HEK293 (cell line): ENCODE measurements at regions not wholly inside any gene's neighbourhood (a gene's known extent, or its start where the extent isn't known, plus 50 kb on each side); places are given as distances from the start of the nearest gene placed in this dataset.

Source experiments
- HOXC10 ChIP-seq: sonication (generic); formaldehyde crosslinking; IDR thresholded peaks from 2 replicates; pipeline ENCODE4 v1.8.1; 2023; ENCODE audit warnings: mild to moderate bottlenecking, missing genetic modification reagents
- SCRT2 ChIP-seq: fragments of 450-650 bp; formaldehyde crosslinking; IDR thresholded peaks from 2 replicates; pipeline ENCODE4 v1.5.1; 2016; ENCODE audit warnings: missing biosample characterization, missing genetic modification characterization
- SETDB1 ChIP-seq: IDR thresholded peaks from one replicate; pipeline ENCODE4 v1.6.1; 2017; ENCODE audit warnings: mild to moderate bottlenecking, low read length, moderate library complexity, mixed read lengths; ENCODE audit not compliant: insufficient read length
- ZNF248 ChIP-seq: fragments of 450-650 bp; formaldehyde crosslinking; IDR thresholded peaks from 2 replicates; pipeline ENCODE4 v1.5.1; 2017; ENCODE audit warnings: missing biosample characterization, missing genetic modification characterization
- ZNF433 ChIP-seq: fragments of 450-650 bp; formaldehyde crosslinking; IDR thresholded peaks from 2 replicates; pipeline ENCODE4 v1.5.1; 2016; ENCODE audit warnings: missing biosample characterization, missing genetic modification characterization, low read depth
- ZNF521 ChIP-seq: fragments of 450-650 bp; formaldehyde crosslinking; IDR thresholded peaks from 2 replicates; pipeline ENCODE4 v1.5.1; 2017; ENCODE audit warnings: missing biosample characterization, mild to moderate bottlenecking, missing genetic modification characterization
- ZNF549 ChIP-seq: fragments of 450-650 bp; IDR thresholded peaks from 2 replicates; pipeline ENCODE4 v1.5.1; 2018; ENCODE audit warnings: missing biosample characterization, missing genetic modification characterization, mild to moderate bottlenecking, inconsistent platforms, moderate library complexity
- ZNF585B ChIP-seq: fragments of 450-650 bp; formaldehyde crosslinking; IDR thresholded peaks from 2 replicates; pipeline ENCODE4 v1.5.1; 2016; ENCODE audit warnings: missing biosample characterization, missing genetic modification characterization
- ZNF76 ChIP-seq: fragments of 450-650 bp; formaldehyde crosslinking; IDR thresholded peaks from 2 replicates; pipeline ENCODE4; 2016; ENCODE audit warnings: low read depth, missing biosample characterization, missing genetic modification characterization, borderline replicate concordance
- ZSCAN16 ChIP-seq: fragments of 450-650 bp; formaldehyde crosslinking; IDR thresholded peaks from 2 replicates; pipeline ENCODE4 v1.5.1; 2016; ENCODE audit warnings: missing biosample characterization, missing genetic modification characterization
- ZSCAN23 ChIP-seq: fragments of 450-650 bp; formaldehyde crosslinking; IDR thresholded peaks from 2 replicates; pipeline ENCODE4 v1.5.1; 2016; ENCODE audit warnings: missing biosample characterization, missing genetic modification characterization
- TF ChIP-seq, protein P1 (sequence below): fragments of 450-650 bp; formaldehyde crosslinking; IDR thresholded peaks from 2 replicates; pipeline ENCODE4 v1.5.1; 2016; ENCODE audit warnings: missing biosample characterization, missing genetic modification characterization, low read depth
- TF ChIP-seq, protein P2 (sequence below): fragments of 450-650 bp; formaldehyde crosslinking; IDR thresholded peaks from 2 replicates; pipeline ENCODE4 v1.5.1; 2017; ENCODE audit warnings: missing biosample characterization, missing genetic modification characterization
- TF ChIP-seq, protein P3 (sequence below): fragments of 450-650 bp; formaldehyde crosslinking; IDR thresholded peaks from 2 replicates; pipeline ENCODE4 v1.5.1; 2016; ENCODE audit warnings: missing biosample characterization, missing genetic modification characterization
- TF ChIP-seq, protein P4 (sequence below): fragments of 450-650 bp; formaldehyde crosslinking; IDR thresholded peaks from 2 replicates; pipeline ENCODE4 v1.5.1; 2016; ENCODE audit warnings: missing biosample characterization, missing genetic modification characterization
- TF ChIP-seq, protein P5 (sequence below): fragments of 450-650 bp; formaldehyde crosslinking; IDR thresholded peaks from 2 replicates; pipeline ENCODE4 v1.5.0; 2017; ENCODE audit warnings: missing biosample characterization, missing genetic modification characterization, borderline replicate concordance
- TF ChIP-seq, protein P6 (sequence below): fragments of 450-650 bp; formaldehyde crosslinking; IDR thresholded peaks from 2 replicates; pipeline ENCODE4 v1.5.1; 2017; ENCODE audit warnings: missing biosample characterization, mild to moderate bottlenecking, missing genetic modification characterization, moderate library complexity
- TF ChIP-seq, protein P7 (sequence below): fragments of 450-650 bp; formaldehyde crosslinking; conservative IDR thresholded peaks from 2 replicates; pipeline ENCODE4 v1.5.1; 2016; ENCODE audit warnings: low read depth, missing biosample characterization, missing genetic modification characterization

DNA sequence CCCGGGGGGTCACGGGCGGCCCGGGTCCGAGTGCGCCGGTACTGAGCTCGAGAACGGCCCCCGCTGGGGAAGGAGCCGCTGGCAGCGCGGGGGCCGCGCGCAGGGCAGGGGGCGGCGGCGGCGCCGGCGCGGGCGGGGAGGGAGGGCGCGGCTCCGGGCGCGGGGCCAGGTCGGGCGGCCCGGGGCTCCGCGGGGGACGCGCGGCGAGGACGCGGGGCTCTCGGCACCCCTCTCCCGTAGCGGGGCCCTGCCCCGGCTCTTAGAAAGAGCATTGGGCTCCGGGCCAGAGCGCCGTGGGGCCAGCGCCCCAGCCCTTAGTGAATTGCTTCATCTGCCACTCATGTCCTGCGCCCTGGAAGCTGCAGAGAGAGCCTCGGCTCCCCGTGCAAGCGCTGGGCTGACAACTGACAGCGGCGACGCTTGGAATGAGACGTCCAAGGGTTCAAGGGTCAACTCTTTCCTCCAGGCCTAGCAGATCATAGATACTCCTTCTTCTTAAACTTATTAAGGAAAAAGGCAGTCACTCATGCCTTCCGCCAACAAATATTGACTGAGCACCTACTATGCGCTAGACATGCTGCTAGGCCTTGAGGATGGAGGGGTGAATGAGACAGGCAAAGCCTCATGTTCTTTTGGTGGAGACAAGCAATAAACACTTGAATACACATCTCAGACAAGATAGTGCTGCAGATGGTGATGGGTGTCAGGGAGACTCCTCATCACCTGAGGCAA lies 140.8 kb downstream of the SMAD6 start (continued):
- TF ChIP-seq, protein P1, sequence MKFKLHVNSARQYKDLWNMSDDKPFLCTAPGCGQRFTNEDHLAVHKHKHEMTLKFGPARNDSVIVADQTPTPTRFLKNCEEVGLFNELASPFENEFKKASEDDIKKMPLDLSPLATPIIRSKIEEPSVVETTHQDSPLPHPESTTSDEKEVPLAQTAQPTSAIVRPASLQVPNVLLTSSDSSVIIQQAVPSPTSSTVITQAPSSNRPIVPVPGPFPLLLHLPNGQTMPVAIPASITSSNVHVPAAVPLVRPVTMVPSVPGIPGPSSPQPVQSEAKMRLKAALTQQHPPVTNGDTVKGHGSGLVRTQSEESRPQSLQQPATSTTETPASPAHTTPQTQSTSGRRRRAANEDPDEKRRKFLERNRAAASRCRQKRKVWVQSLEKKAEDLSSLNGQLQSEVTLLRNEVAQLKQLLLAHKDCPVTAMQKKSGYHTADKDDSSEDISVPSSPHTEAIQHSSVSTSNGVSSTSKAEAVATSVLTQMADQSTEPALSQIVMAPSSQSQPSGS (tag by site-specific recombination), result no peak
- TF ChIP-seq ZSCAN23 (tag by site-specific recombination) (no peak), SCRT2 (tag by site-specific recombination) (no peak), SETDB1 (no peak), ZNF76 (tag by site-specific recombination) (no peak), ZNF521 (tag by site-specific recombination) (no peak), ZNF549 (tag by site-specific recombination) (no peak), HOXC10 (CRISPR knock-in tag) (no peak), ZNF248 (tag by site-specific recombination) (no peak), ZNF433 (tag by site-specific recombination) (no peak), ZSCAN16 (tag by site-specific recombination) (peak; percentile 77; the same call in 1 of the 2 replicates), ZNF585B (no peak)
- TF ChIP-seq, protein P2, sequence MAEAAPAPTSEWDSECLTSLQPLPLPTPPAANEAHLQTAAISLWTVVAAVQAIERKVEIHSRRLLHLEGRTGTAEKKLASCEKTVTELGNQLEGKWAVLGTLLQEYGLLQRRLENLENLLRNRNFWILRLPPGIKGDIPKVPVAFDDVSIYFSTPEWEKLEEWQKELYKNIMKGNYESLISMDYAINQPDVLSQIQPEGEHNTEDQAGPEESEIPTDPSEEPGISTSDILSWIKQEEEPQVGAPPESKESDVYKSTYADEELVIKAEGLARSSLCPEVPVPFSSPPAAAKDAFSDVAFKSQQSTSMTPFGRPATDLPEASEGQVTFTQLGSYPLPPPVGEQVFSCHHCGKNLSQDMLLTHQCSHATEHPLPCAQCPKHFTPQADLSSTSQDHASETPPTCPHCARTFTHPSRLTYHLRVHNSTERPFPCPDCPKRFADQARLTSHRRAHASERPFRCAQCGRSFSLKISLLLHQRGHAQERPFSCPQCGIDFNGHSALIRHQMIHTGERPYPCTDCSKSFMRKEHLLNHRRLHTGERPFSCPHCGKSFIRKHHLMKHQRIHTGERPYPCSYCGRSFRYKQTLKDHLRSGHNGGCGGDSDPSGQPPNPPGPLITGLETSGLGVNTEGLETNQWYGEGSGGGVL (tag by site-specific recombination), result peak; percentile 10; the same call in 1 of the 2 replicates
- TF ChIP-seq, protein P3, sequence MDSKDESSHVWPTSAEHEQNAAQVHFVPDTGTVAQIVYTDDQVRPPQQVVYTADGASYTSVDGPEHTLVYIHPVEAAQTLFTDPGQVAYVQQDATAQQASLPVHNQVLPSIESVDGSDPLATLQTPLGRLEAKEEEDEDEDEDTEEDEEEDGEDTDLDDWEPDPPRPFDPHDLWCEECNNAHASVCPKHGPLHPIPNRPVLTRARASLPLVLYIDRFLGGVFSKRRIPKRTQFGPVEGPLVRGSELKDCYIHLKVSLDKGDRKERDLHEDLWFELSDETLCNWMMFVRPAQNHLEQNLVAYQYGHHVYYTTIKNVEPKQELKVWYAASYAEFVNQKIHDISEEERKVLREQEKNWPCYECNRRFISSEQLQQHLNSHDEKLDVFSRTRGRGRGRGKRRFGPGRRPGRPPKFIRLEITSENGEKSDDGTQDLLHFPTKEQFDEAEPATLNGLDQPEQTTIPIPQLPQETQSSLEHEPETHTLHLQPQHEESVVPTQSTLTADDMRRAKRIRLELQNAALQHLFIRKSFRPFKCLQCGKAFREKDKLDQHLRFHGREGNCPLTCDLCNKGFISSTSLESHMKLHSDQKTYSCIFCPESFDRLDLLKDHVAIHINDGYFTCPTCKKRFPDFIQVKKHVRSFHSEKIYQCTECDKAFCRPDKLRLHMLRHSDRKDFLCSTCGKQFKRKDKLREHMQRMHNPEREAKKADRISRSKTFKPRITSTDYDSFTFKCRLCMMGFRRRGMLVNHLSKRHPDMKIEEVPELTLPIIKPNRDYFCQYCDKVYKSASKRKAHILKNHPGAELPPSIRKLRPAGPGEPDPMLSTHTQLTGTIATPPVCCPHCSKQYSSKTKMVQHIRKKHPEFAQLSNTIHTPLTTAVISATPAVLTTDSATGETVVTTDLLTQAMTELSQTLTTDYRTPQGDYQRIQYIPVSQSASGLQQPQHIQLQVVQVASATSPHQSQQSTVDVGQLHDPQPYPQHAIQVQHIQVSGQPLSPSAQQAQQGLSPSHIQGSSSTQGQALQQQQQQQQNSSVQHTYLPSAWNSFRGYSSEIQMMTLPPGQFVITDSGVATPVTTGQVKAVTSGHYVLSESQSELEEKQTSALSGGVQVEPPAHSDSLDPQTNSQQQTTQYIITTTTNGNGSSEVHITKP (tag by site-specific recombination), result no peak
- TF ChIP-seq, protein P4, sequence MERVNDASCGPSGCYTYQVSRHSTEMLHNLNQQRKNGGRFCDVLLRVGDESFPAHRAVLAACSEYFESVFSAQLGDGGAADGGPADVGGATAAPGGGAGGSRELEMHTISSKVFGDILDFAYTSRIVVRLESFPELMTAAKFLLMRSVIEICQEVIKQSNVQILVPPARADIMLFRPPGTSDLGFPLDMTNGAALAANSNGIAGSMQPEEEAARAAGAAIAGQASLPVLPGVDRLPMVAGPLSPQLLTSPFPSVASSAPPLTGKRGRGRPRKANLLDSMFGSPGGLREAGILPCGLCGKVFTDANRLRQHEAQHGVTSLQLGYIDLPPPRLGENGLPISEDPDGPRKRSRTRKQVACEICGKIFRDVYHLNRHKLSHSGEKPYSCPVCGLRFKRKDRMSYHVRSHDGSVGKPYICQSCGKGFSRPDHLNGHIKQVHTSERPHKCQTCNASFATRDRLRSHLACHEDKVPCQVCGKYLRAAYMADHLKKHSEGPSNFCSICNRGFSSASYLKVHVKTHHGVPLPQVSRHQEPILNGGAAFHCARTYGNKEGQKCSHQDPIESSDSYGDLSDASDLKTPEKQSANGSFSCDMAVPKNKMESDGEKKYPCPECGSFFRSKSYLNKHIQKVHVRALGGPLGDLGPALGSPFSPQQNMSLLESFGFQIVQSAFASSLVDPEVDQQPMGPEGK, result peak; percentile 47
- TF ChIP-seq, protein P5, sequence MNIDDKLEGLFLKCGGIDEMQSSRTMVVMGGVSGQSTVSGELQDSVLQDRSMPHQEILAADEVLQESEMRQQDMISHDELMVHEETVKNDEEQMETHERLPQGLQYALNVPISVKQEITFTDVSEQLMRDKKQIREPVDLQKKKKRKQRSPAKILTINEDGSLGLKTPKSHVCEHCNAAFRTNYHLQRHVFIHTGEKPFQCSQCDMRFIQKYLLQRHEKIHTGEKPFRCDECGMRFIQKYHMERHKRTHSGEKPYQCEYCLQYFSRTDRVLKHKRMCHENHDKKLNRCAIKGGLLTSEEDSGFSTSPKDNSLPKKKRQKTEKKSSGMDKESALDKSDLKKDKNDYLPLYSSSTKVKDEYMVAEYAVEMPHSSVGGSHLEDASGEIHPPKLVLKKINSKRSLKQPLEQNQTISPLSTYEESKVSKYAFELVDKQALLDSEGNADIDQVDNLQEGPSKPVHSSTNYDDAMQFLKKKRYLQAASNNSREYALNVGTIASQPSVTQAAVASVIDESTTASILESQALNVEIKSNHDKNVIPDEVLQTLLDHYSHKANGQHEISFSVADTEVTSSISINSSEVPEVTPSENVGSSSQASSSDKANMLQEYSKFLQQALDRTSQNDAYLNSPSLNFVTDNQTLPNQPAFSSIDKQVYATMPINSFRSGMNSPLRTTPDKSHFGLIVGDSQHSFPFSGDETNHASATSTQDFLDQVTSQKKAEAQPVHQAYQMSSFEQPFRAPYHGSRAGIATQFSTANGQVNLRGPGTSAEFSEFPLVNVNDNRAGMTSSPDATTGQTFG (tag by site-specific recombination), result no peak
- TF ChIP-seq, protein P6, sequence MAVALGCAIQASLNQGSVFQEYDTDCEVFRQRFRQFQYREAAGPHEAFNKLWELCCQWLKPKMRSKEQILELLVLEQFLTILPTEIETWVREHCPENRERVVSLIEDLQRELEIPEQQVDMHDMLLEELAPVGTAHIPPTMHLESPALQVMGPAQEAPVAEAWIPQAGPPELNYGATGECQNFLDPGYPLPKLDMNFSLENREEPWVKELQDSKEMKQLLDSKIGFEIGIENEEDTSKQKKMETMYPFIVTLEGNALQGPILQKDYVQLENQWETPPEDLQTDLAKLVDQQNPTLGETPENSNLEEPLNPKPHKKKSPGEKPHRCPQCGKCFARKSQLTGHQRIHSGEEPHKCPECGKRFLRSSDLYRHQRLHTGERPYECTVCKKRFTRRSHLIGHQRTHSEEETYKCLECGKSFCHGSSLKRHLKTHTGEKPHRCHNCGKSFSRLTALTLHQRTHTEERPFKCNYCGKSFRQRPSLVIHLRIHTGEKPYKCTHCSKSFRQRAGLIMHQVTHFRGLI, result peak; percentile 52; the same call in 1 of the 2 replicates
- TF ChIP-seq, protein P7, sequence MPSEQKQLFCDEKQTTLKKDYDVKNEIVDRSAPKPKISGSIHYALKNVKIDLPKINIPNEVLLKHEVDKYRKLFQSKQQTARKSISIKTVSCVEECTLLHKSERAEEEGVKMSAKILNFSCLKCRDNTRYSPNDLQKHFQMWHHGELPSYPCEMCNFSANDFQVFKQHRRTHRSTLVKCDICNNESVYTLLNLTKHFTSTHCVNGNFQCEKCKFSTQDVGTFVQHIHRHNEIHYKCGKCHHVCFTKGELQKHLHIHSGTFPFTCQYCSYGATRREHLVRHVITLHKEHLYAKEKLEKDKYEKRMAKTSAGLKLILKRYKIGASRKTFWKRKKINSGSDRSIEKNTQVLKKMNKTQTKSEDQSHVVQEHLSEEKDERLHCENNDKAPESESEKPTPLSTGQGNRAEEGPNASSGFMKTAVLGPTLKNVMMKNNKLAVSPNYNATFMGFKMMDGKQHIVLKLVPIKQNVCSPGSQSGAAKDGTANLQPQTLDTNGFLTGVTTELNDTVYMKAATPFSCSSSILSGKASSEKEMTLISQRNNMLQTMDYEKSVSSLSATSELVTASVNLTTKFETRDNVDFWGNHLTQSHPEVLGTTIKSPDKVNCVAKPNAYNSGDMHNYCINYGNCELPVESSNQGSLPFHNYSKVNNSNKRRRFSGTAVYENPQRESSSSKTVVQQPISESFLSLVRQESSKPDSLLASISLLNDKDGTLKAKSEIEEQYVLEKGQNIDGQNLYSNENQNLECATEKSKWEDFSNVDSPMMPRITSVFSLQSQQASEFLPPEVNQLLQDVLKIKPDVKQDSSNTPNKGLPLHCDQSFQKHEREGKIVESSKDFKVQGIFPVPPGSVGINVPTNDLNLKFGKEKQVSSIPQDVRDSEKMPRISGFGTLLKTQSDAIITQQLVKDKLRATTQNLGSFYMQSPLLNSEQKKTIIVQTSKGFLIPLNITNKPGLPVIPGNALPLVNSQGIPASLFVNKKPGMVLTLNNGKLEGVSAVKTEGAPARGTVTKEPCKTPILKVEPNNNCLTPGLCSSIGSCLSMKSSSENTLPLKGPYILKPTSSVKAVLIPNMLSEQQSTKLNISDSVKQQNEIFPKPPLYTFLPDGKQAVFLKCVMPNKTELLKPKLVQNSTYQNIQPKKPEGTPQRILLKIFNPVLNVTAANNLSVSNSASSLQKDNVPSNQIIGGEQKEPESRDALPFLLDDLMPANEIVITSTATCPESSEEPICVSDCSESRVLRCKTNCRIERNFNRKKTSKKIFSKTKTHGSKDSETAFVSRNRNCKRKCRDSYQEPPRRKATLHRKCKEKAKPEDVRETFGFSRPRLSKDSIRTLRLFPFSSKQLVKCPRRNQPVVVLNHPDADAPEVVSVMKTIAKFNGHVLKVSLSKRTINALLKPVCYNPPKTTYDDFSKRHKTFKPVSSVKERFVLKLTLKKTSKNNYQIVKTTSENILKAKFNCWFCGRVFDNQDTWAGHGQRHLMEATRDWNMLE, result no peak
